ENCODE measurements at regions not wholly inside any gene's neighbourhood (a gene's known extent, or its start where the extent isn't known, plus 50 kb on each side); places are given as distances from the start of the nearest gene placed in this dataset.

DNA sequence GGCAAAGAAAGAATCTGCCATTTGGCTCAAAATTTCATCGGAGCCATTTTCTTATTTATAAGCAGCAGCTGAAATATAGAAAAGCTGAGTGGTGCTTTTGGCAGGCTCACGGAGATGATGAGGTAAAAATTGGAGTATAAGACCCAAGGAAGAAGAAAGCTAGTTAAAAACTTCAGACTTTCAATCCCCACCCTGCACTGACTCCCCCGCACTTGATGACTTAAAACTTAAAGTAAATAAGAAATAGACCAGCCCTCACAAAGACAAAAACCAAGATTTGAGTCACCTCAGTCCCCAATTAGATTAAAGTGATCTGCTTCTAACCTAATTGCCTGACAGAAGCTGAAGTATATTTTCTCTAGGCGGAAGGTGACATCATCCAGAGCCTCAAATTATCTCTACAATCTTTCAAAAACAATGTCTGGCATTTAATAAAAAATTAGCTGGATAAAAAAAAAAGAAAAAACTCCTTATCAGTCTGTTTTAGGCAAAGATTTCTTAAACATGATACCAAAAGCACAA is 124.0 kb upstream of the PJA2 start:
- DNase-seq (ENCODE audit: low read depth in 4 of 4, low spot score in 3 of 4), result no peak

GRCh38 chr5:109532773-109533364 is 123.1 kb upstream of the PJA2 start:
- DNase-seq (ENCODE audit: low read depth in 4 of 4, low spot score in 3 of 4), result no peak

DNA sequence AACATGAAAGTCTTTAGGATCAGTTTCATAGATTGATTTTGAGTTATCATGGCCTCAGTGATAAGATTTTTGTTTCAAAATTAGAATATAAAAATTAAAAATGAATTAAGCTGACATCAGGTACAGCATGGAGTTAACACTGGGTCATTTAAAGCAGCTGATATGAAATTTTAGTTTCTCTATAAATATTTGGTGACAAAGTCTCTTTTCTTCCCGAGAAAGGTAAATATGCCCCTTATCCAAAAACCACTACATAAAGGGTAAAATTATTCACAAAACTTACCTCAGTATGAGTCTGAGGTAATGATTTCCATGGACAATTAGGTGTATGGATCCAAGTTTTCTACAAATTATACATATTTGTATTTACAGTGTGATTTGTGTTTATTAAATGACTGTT is 121.5 kb upstream of the PJA2 start:
- no peak for DNase-seq (ENCODE audit: low read depth in 4 of 4, low spot score in 3 of 4)

GRCh38 chr5:109529987-109530386 is 120.2 kb upstream of the PJA2 start:
- no peak for DNase-seq (ENCODE audit: low read depth in 4 of 4, low spot score in 3 of 4)

DNA sequence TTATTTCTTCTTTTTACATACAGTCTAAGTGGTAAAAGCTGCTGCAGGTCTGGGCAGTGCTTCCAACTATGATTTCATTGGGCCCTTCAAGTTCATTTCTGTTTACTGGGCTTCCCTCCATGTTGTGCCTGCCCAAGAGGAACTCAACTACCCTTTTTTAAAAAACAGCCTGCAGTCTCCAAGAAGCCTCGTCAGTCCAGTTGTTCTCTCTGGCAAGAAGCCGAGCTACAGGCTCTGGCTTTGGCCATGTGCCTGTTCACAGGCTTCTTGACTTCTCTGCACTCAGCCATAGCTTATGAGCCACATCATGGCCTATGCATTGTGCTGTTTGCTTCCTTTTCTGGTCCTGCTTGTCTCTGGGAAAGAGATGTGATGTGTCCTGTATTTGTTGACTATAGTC is 119.7 kb upstream of the PJA2 start:
- no peak for DNase-seq (ENCODE audit: low read depth in 4 of 4, low spot score in 3 of 4)

DNA sequence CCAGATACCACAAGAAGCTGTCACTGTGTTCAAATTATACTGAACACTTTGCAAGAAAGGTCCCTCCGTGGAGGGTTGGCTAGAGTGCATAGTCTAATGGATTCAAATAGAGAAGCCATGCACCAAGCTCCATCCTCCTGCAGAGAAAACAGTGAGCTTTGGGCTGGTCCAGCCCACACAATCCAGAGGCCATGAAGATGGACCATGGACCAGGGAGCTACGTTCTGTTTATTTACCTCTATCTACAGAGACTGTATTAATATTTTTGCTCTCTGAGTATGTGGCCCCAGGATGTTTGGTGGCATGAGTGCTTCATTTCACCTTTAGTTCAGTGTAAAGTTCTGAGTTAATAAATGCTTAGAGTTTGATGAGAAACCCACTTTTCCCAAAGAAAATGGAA is 114.8 kb upstream of the PJA2 start:
- no peak for DNase-seq (ENCODE audit: low read depth in 4 of 4, low spot score in 3 of 4)

DNA sequence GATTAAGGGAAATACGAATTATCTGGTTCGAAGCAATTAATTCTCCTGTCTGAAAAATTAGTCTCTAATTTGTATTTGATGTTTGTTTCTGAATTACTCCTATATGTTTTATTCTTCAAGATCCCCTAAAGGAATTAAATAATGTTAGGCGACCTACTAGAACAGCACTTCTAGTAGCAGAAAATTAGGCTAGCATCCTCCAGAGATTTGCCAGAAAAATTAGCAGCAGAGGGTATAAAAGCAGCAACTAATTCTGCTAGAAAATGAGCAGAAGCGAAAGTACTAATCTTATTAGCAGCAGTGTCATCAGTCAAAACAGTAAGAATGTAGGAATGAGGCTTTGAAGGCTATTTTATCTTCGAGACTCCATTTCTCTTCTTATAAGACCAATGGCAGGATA is 114.3 kb upstream of the PJA2 start:
- DNase-seq (ENCODE audit: low read depth in 4 of 4, low spot score in 3 of 4), result no peak

DNA sequence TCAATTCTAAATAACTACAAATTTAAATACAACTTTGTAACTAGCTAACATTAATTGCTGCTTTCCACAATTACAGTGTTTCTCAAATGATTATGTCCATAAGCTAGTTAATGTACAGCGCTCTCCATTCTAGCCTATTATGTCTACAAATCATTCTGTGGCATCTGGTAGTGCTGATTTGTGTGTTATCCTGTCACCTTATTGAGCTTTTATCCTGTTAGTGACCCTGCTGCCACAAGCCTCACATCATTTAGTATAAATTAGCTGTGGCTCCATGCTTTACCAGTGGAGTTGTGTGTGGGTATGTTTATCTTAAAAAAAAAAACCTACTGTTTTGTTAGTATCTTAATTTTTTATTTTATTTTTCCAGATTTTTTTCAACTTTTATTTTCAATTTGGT is 112.6 kb upstream of the PJA2 start:
- no peak for DNase-seq (ENCODE audit: low read depth in 4 of 4, low spot score in 3 of 4)

GRCh38 chr5:109519416-109519815 is 109.6 kb upstream of the PJA2 start:
- DNase-seq (ENCODE audit: low read depth in 4 of 4, low spot score in 3 of 4), result no peak

- no peak for DNase-seq (ENCODE audit: low read depth in 4 of 4, low spot score in 3 of 4)
Measured at GRCh38 chr5:109516390-109516789, 106.6 kb upstream of the PJA2 start.

GRCh38 chr5:109511980-109512734 is 102.4 kb upstream of the PJA2 start:
- DNase-seq (ENCODE audit: low read depth in 4 of 4, low spot score in 3 of 4), result no peak

DNA sequence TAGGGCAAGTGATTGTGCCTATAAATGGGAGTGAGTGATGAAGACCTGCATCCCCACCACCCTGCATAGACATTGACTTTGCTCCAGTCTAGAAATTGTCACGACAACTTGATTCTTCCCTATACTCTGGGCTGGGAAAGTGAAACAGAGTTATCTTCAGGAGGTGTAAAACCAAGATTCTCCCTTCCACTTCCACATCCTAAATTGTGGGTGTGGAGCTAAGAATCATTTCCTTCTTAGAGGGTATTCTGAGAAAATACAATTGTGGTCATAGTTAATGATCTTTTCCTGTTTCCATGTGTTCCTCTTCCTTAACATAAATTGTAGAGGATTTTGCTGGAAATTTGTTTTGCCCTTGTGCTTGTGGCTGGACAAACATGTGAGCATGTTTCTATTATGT is 96.8 kb upstream of the PJA2 start:
- no peak for DNase-seq (ENCODE audit: low read depth in 4 of 4, low spot score in 3 of 4)

- no peak for DNase-seq (ENCODE audit: low read depth in 4 of 4, low spot score in 3 of 4)
Measured at GRCh38 chr5:109496112-109496511, 86.3 kb upstream of the PJA2 start.

GRCh38 chr5:109487753-109488420 is 78.1 kb upstream of the PJA2 start:
- no peak for DNase-seq (ENCODE audit: low read depth in 4 of 4, low spot score in 3 of 4)

- no peak for DNase-seq (ENCODE audit: low read depth in 4 of 4, low spot score in 3 of 4)
Measured at GRCh38 chr5:109486200-109486804, 76.5 kb upstream of the PJA2 start.

DNA sequence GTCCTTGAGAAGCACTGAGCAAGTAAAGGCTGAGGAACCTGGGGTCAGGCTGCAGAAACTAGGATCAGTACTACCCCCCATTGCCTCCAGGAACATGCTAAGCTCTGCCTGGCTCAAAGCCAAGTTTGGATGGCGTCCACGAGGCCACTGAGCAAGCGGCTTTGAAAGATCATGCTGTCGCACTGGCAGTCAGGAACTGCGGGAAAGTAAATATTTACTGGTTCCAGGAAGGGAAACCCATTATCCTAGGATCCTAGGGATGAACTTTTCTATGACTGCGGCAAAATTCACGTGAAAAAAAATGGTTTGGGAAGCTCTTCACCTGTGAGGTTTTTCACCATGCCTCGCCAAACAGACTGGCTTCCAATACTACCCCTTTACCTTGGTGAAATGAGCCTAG is 75.3 kb upstream of the PJA2 start:
- peak; percentile 10 to 47 (median 36) for DNase-seq (ENCODE audit: low read depth in 4 of 4, low spot score in 3 of 4)

GRCh38 chr5:109484597-109484996 is 74.8 kb upstream of the PJA2 start:
- DNase-seq (ENCODE audit: low read depth in 4 of 4, low spot score in 3 of 4), result no peak

DNA sequence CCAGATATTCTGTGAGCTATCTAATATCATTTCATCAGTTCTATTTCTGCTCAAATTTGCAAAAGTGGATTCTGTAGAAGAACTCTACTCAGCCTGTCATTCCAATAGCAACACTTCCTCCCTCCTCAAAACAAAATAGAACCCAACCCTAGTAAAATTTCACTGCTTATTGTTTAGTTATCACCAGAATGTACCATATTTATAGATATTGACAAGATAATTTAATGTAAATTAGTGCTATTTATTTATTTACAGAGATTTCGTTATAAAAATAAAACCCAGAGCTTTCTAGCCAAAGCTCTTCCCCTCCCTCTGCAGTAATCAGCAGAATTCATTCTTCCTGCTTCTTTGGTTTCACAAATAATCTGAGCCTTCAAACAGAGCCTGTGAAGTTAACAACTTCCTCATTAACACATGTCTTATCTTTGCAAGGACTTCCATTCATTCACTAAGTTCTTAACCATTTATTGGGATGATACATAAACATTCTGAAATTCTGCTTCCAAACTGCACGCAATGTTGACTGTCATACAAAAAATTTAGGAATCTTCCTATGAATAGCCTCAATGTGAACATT is 73.7 kb upstream of the PJA2 start:
- no peak for DNase-seq (ENCODE audit: low read depth in 4 of 4, low spot score in 3 of 4)

DNA sequence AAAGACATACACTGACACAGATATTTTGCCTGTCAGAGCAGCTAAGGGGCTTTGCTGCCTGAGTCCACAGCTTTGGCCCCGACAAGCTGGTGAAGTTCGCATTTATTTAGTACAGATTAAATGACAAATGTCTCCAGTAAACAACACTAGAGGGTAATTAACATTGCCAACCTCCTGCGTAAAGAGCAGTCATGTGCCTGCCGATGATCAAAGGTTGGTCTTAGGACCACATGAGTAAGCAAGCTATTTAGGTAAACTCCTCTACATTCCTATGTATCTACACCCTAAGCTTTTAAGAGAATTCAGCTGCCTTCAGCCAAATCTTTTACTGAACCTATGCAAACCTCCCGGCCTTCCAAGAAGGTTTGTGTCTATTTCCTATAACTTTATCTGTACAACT is 73.0 kb upstream of the PJA2 start:
- DNase-seq (ENCODE audit: low read depth in 4 of 4, low spot score in 3 of 4), result no peak

DNA sequence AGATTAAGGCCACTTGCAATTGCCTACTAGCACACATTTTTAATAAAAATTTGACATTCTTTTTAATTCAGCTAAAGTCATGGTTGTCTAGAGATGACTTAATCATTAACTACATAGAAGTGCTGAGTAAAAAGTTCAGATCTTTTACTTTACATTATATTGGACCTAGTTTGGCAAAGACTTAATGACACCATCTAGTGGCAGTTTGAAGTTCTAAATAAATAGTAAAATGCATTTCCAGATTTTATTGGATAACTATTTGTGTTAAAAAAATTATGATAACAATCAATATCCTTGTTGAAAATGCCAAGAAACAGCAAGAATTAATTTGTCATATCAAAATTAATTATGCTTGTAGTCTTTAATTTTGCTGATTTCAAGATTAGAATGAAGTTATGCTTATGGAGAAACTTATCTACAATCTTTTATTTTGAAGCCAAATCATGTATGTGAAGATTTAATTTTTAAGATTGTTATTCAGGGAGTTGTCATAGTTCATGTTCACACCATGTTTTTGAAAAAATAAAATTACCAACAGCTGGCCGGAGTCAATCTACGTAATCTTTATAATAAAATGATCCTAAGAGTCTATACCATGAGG is 69.6 kb upstream of the PJA2 start:
- no peak for DNase-seq (ENCODE audit: low read depth in 4 of 4, low spot score in 3 of 4)

GRCh38 chr5:109478830-109479229 is 69.1 kb upstream of the PJA2 start:
- DNase-seq (ENCODE audit: low read depth in 4 of 4, low spot score in 3 of 4), result no peak

Measured in right renal pelvis (tissue), 4 donors.